ENCODE measurements at regions not wholly inside any gene's neighbourhood (a gene's known extent, or its start where the extent isn't known, plus 50 kb on each side); places are given as distances from the start of the nearest gene placed in this dataset.

GRCh38 chr6:144731229-144731628, 446.1 kb downstream of the UTRN start (continued):
- no peak for TF ChIP-seq REST (IDR thresholded peaks at IDR 0.05; ENCODE audit: unreplicated experiment)
- TF ChIP-seq STAT1 (IDR thresholded peaks at IDR 0.05; ENCODE audit: unreplicated experiment) = no peak

- H3K36me3 ChIP-seq (ENCODE audit: insufficient read depth) = no peaks in the 10 kb centered on the region
- H3K9me2 ChIP-seq (ENCODE audit: insufficient read depth) = no peaks in the 10 kb centered on the region
- peaks cover 7% of the 10 kb centered on the region; the same call in 2 of the 3 replicates for H3K4me1 Mint-ChIP-seq
- H3K4me3 Mint-ChIP-seq = no peak overlapping the region
- no peaks in the 10 kb centered on the region for H3F3A ChIP-seq (replicated peaks; ENCODE audit: low read depth)
- H3K79me2 ChIP-seq (replicated peaks; ENCODE audit: insufficient read depth) = no peaks in the 10 kb centered on the region
- no peak overlapping the region for H3K27ac ChIP-seq (ENCODE audit: low read depth)
- no peak for TF ChIP-seq POLR2AphosphoS5 (IDR thresholded peaks at IDR 0.05; ENCODE audit: low read depth)
- no peak for TF ChIP-seq CTCF (conservative IDR thresholded peaks at IDR 0.05; ENCODE audit: low read depth in 2 of 2)
- TF ChIP-seq ZNF114 (CRISPR knock-in tag; IDR thresholded peaks at IDR 0.05) = no peak
- TF ChIP-seq CREB1 (CRISPR knock-in tag; IDR thresholded peaks at IDR 0.05; ENCODE audit: low read depth) = no peak
- TF ChIP-seq, protein P1, sequence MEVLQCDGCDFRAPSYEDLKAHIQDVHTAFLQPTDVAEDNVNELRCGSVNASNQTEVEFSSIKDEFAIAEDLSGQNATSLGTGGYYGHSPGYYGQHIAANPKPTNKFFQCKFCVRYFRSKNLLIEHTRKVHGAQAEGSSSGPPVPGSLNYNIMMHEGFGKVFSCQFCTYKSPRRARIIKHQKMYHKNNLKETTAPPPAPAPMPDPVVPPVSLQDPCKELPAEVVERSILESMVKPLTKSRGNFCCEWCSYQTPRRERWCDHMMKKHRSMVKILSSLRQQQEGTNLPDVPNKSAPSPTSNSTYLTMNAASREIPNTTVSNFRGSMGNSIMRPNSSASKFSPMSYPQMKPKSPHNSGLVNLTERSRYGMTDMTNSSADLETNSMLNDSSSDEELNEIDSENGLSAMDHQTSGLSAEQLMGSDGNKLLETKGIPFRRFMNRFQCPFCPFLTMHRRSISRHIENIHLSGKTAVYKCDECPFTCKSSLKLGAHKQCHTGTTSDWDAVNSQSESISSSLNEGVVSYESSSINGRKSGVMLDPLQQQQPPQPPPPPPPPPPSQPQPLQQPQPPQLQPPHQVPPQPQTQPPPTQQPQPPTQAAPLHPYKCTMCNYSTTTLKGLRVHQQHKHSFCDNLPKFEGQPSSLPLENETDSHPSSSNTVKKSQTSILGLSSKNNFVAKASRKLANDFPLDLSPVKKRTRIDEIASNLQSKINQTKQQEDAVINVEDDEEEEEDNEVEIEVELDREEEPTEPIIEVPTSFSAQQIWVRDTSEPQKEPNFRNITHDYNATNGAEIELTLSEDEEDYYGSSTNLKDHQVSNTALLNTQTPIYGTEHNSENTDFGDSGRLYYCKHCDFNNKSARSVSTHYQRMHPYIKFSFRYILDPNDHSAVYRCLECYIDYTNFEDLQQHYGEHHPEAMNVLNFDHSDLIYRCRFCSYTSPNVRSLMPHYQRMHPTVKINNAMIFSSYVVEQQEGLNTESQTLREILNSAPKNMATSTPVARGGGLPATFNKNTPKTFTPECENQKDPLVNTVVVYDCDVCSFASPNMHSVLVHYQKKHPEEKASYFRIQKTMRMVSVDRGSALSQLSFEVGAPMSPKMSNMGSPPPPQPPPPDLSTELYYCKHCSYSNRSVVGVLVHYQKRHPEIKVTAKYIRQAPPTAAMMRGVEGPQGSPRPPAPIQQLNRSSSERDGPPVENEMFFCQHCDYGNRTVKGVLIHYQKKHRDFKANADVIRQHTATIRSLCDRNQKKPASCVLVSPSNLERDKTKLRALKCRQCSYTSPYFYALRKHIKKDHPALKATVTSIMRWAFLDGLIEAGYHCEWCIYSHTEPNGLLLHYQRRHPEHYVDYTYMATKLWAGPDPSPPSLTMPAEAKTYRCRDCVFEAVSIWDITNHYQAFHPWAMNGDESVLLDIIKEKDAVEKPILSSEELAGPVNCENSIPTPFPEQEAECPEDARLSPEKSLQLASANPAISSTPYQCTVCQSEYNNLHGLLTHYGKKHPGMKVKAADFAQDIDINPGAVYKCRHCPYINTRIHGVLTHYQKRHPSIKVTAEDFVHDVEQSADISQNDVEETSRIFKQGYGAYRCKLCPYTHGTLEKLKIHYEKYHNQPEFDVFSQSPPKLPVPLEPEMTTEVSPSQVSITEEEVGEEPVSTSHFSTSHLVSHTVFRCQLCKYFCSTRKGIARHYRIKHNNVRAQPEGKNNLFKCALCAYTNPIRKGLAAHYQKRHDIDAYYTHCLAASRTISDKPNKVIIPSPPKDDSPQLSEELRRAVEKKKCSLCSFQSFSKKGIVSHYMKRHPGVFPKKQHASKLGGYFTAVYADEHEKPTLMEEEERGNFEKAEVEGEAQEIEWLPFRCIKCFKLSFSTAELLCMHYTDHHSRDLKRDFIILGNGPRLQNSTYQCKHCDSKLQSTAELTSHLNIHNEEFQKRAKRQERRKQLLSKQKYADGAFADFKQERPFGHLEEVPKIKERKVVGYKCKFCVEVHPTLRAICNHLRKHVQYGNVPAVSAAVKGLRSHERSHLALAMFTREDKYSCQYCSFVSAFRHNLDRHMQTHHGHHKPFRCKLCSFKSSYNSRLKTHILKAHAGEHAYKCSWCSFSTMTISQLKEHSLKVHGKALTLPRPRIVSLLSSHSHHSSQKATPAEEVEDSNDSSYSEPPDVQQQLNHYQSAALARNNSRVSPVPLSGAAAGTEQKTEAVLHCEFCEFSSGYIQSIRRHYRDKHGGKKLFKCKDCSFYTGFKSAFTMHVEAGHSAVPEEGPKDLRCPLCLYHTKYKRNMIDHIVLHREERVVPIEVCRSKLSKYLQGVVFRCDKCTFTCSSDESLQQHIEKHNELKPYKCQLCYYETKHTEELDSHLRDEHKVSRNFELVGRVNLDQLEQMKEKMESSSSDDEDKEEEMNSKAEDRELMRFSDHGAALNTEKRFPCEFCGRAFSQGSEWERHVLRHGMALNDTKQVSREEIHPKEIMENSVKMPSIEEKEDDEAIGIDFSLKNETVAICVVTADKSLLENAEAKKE (CRISPR knock-in tag; IDR thresholded peaks at IDR 0.05) = no peak
- TF ChIP-seq EZH2 (IDR thresholded peaks at IDR 0.05; ENCODE audit: low read depth, unreplicated experiment) = no peak
- no peak for TF ChIP-seq NANOG (IDR thresholded peaks at IDR 0.05; ENCODE audit: borderline replicate concordance)
- no peak for TF ChIP-seq ZNF331 (CRISPR knock-in tag; IDR thresholded peaks at IDR 0.05; ENCODE audit: low read depth)
- TF ChIP-seq REST (IDR thresholded peaks at IDR 0.05; ENCODE audit: unreplicated experiment) = no peak
- no peak overlapping the region for H2AFZ ChIP-seq
- no peaks in the 10 kb centered on the region for H3K4me1 ChIP-seq (ENCODE audit: insufficient read depth)
- no peak for ATAC-seq
- peaks cover 8% of the 10 kb centered on the region; the same call in 2 of the 3 replicates for H3K36me3 Mint-ChIP-seq (ENCODE audit: low read depth)
- no peak overlapping the region for H3K4me3 ChIP-seq
- H3K9me3 Mint-ChIP-seq = no peaks in the 10 kb centered on the region
- no peaks in the 10 kb centered on the region for H3K27me3 ChIP-seq (ENCODE audit: insufficient read depth)
- peak overlapping the region; percentile 60; the same call in 1 of the 2 replicates for H3K27ac Mint-ChIP-seq
- H3K4me2 ChIP-seq = no peak overlapping the region
- DNase-seq (ENCODE audit: low spot score) = no peak
- H4K20me1 ChIP-seq (replicated peaks; ENCODE audit: insufficient read depth) = no peaks in the 10 kb centered on the region
- no peaks in the 10 kb centered on the region for H3K27me3 Mint-ChIP-seq (ENCODE audit: insufficient read depth, low read depth, poor library complexity)
Observed at GRCh38 chr6:144736763-144737162, 451.6 kb downstream of the UTRN start.

Data from GM23338 (cell line).